HEK293 (cell line): ENCODE measurements at regions not wholly inside any gene's neighbourhood (a gene's known extent, or its start where the extent isn't known, plus 50 kb on each side); places are given as distances from the start of the nearest gene placed in this dataset.

Experiments used
- CTCF ChIP-seq: fragments of 450-650 bp; formaldehyde crosslinking; IDR thresholded peaks from 2 replicates; pipeline ENCODE4 v1.5.1; 2016; ENCODE audit warnings: missing biosample characterization, missing genetic modification characterization
- PRDM1 ChIP-seq: fragments of 450-650 bp; formaldehyde crosslinking; IDR thresholded peaks from 2 replicates; pipeline ENCODE4; 2016; ENCODE audit warnings: missing biosample characterization, missing genetic modification characterization
- REST ChIP-seq: fragments of 450-650 bp; formaldehyde crosslinking; IDR thresholded peaks from 2 replicates; pipeline ENCODE4 v1.5.1; 2016; ENCODE audit warnings: missing biosample characterization, missing genetic modification characterization
- ZBTB6 ChIP-seq: fragments of 450-650 bp; formaldehyde crosslinking; IDR thresholded peaks from 2 replicates; pipeline ENCODE4 v1.5.1; 2017; ENCODE audit warnings: missing biosample characterization, missing genetic modification characterization
- ZNF776 ChIP-seq: fragments of 450-650 bp; formaldehyde crosslinking; IDR thresholded peaks from 2 replicates; pipeline ENCODE4 v1.5.0; 2017; ENCODE audit warnings: missing biosample characterization, missing genetic modification characterization, borderline replicate concordance

- TF ChIP-seq ZBTB6 (tag by site-specific recombination) = no peak
- no peak for TF ChIP-seq REST (tag by site-specific recombination)
- TF ChIP-seq PRDM1 (tag by site-specific recombination) = no peak
- no peak for TF ChIP-seq ZNF776 (tag by site-specific recombination)
- no peak for TF ChIP-seq CTCF (tag by site-specific recombination)
Observed at GRCh38 chr5:10891193-10891592, 130.2 kb upstream of the DAP start.
